Fibroblast of skin of left quadriceps (primary cell): ENCODE measurements at regions not wholly inside any gene's neighbourhood (a gene's known extent, or its start where the extent isn't known, plus 50 kb on each side); places are given as distances from the start of the nearest gene placed in this dataset.

Experiments used
- DNase-seq, 2 experiments: peaks; one replicate each; pipeline ENCODE4 v3.0.0-alpha.2; 2013; ENCODE audit warnings: low read depth in 2 of 2

DNA sequence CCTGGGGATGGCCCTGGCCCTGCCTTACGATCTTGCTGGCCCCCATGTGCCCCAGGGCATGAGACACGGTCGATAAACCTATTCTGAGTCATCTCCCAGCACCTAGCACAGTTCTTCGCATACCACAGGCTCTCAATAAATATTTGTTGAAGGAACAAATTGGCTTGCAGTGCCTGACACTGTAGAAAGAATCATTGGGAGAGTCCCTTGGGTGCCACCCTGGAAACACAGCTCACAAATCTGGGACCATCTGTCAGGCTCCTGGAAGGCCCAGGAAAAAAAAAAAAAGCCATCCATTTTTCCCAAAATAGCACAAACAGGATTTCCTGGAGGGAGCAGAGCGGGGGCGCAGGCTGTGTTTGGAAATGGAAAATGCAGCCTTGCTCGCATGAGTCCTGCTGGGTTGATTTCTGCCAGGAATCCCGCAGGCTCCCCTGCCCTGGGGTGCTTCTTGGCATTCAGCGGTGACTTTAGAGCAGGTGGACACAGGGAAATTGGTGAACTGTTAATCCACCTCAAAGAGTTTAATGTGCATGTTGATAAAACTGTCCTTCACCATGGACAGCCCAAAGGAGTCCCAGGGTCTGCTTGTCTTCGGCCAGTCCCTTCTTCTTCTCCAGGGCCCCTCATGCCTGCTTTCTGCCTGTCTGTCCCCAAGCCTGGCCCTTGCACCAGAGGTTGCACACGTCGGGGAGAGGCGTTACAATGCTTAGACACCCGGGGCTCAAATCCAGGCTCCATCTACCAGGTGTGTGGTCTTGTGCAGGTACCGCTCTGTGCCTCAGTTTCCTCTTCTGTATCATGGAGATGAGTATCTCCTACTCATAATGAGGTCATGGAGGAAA, 106.1 kb upstream of the RFLNA start:
- no peak for DNase-seq

DNA sequence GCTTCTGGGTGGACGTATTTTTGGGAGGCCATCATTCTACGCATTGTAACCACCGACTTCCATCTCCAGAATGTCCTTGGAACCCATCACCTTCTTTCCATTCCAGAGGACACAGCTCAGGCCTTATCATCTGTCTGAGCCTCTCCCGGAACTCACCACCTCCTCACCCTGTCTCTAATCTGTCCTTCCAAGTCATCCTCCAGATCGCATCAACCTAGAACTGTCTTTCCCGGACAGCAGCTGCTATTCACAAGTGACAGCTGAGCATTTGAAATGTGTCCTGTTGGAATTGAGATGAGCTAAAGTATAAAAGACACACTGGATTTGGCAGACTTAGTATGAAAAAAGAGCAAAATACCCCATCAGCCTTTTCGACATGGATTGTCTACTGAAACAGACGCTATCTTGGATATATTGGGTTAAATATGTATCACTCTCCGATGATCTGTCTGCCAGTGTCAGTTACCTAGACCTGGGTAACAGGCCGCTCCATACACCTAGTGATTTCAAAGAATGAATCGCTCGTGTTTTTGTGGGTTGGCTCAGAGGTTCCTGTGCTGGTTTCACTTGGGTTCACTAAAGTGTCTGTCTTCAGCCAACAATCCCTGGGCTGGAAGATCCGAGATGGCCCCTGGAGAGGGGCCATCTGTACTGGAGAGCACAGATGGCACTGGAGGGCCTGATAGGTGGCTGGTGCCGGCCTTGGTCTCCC, 104.4 kb upstream of the RFLNA start:
- no peak for DNase-seq

DNA sequence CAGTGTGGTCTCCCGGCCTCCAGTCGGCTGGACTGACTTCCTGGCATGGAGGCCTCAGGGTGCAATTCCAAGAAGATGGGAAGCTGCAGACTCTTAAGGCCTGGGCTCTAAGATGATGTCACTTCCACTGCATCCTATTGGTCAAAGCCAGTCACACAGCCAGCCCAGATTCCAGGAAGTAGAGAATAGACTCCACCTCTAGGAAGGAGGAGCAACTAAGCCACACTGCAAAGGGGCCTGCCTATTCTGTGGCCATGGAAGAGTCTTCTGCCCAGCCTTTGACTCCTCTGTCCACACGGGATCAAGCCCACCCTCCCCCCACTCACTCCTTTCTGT, 103.9 kb upstream of the RFLNA start:
- DNase-seq: no peak

DNA sequence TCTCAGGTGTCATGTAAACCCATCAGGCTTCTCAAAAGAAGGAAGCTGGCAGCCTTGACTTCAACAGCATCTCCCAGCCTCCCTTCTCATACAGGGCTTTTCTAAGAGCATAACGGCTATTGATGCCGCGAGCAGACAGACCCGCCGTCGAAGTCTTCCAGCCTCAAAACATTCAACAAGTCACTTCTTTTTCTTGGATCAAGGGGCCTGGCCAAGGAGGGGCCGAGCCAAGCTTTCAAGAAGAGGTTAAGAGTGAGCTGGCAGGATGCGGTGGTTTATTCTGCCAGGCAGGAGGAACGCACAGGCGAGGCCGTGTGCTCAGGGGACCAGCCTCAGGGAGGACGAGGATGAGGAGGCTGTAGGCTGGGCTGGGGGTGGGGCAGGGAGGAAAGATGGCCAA, 102.9 kb upstream of the RFLNA start:
- DNase-seq: no peak

DNA sequence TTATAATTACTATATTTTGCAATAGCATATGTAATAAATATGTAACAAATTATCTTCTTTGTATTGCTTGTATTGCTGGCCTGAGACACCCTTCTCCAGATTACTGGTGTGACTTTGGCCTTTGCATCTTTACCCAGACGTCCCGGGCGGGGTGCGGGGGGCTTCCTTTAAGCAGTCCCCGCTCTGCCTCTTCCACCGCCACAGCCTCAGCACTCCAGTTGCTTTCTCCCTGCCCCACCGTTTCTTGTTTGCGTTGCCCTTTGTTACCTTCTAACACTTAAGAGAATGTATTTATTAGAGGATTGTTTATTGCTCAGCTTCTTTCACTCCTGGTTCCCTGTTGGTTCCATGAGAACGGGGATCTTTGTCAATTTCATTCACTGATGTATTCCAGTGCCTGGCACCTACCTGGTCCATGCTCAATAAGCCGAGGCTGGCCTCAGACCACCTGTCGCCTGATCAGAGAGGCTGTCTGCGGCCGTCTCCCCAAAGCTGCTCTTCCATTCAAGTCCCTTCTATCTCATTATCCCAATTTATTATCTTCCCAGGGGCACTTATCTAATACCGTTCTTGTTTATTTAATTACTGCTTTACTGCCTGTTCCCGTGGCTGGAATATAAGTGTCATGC, 100.5 kb upstream of the RFLNA start:
- DNase-seq: no peak

DNA sequence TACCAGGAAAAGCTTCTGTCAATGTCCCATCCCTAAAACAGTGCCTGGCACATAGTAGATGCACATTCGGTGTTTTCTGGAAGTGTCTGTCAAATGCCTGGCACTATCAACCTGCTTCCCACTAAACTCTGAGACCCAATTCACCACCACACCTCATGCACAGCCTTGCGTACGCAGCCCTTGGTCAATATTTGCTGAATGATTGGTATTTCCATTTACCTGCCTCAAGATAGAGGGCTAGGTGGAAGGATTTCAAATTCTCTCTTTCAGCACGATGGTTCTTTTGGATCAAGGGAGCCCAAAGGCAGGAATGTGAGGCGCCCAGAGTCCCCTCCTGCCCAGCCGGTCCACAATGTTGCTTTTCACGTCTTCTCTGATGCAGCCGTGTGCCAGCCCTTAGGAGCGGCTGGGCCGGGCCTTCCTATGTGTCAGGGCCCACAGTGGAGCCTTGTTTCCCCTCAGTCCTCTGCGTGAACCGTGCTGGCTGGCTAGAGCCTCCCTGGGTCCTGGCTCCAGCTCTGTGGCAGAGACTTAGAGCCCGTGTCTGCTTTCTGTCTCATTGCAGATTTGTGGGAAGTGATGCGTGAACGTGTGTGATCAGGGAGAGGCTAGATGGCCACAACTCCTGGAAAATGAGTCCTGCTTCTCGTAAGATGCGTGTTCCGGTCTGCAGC, 99.9 kb upstream of the RFLNA start:
- no peak for DNase-seq

DNA sequence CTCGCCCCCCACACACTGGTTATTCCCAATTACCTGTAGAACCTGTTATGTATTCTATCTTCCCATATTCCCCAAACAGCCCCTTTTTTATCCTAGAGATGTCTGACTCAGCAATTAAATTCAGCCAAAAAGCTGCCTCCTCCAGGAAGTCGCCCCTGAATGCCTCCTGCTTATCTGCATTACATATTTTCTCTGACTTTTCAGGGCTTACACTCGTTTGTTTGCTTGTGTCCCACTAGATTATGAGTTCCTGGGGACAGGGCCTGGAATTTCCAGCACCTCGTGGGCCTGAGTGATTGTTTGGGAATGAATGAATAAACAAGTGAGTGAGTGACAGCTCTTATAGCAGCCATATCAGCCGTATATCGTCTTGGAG, 99.3 kb upstream of the RFLNA start:
- DNase-seq: no peak

DNA sequence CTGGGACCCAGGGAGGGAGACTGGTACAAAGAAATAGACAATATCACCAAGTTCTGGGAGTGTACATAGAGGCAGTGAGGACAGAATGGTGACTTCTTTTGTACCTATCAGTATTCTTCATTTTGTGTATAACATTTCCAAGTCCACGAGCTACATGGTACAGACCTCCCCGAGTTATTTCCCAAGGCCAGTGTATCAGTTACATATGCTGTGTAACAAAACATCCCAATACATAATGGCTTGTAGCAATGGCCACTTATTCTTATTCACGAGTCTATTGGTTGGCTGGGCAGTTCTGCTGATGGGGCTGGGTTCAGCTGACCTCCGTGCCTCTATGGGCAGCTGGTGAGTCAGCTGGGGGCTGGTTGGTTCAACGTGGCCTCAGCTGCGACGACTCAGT, 98.7 kb upstream of the RFLNA start:
- no peak for DNase-seq

DNA sequence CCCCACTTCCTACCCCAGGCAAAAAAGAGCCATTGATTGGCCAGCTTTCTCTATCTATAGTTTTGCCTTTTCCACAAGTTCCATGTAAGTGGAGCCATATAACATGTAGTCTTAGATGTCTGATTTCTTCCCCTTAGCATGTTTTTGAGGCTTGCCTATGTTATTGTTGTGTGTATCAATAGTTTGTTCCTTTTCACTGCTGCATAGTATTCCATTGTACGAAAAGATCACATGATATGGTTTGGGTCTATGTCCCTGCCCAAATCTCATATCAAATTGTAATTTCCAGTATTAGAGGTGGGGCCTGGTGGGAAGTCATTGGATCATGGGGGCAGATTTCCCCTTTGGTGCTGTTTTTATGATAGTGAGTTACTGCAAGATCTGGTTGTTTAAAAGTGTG, 93.6 kb upstream of the RFLNA start:
- no peak for DNase-seq

DNA sequence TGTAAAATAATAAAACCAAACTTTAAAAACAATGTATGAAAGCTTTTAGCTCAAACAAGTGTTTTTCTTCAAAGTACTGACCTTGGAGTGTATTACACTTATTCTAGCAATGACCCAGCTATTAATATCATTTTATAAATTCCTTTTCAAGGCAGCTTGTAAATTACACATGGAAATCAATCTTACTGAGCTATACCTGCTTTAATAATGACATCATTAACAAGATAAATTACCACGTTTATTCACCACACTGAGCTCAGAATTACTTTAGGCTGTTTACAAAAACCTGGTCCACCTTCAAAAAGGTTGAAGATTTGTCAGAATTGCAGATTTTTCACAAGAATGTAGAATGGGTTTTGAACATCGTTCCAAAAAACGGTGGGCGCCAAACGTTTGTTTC, 91.7 kb upstream of the RFLNA start:
- no peak for DNase-seq

DNA sequence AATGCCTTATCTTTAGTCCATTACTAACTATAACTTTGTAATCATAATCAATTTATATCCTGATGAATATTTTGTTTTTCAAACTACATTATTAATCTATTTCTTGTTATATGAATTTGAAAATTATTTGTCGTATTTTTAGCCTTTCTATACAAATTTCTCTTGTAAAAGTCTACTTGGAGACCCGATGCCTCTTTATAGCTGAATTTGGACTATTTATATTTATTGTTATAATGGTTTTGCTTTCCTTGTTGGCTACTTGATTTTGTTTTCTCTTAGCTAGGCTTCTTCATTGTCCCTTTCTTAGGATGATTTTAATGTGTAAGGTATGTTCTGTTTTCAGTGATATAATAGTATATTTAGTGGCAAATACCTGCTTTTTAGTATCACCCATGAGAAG, 89.5 kb upstream of the RFLNA start:
- DNase-seq: no peak

DNA sequence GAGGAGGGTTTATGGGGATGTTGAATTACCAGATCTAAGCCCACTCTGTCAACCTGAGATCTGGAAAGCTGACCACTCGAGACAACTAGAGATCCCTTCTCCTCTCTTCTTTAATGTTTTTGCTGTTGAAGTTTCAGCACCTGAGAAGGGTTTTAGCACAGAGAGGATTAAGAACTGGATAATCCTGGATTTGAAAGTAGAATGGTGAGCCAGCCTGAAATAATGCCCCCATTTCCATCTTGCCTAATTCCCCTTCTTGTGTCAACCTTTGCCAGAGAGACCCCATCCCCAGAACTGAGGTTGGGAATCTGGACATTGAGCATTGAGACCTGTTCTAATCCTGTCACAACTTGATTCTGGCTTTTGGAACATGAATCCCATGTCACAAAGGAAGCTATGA, 87.8 kb upstream of the RFLNA start:
- no peak for DNase-seq

DNA sequence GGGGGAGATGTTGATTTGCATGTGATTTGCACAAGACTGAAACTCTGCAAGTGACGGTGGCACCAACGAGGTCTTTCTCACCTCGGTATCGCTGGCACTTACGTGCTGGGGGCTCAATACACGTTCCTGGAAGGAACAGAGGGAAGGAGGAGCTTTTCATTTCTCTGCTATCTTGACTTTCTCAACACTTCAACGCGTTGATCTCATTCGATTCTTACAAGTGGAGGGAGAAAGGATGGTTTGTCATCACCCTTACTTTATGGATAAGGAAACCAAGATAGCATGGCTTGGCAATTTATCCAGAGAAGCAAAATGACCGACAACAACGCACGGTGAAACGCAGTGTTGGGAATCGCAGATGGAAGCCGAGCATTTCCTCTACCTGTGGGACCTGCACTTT, 87.3 kb upstream of the RFLNA start:
- DNase-seq: no peak

DNA sequence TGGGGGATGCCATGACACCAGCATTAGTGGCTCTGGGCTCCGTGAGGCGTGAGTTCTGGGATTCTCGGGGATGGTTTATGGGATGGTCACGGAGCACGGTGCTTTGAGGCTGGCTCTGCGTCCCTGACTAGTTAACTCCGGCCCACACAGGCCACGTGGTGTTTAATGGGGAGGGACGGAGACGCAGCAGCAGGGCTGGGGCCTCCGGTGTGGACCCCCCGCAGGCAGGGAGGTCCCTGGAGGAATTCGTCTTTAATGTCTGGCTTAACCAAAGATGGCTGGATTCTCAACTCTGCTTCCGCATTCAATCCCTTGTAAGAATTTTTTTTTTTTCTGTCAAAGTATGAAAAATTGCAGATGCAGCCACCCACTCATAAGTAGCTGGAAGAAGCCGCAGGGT, 86.4 kb upstream of the RFLNA start:
- DNase-seq: no peak

DNA sequence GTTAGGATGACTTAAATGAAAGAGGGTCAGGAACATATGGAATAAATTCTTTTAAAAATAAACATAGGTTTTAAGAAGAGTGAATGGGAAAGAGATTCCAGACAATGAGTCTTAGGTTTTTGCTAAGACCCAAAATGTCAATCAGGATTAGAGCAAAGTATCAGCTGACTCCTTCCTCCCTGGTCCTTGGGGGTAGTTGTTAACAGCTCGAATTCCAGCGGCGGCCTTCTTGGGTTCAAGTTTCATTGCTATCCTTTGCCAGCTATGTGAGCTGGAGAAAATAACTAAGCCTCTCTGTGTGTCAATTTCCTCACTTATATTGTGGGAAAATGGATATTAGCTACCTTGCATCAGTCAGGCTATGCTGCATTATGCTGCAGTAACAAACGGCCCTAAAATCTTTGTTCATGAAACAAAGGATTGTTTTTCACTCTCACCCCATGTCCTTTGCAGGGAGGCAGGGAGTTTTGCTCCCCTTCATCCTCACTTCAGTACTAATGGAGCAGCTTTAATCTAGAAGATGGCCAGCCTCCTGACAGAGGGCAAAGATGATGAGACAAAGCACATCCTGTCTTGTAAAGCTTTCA, 83.8 kb upstream of the RFLNA start:
- no peak for DNase-seq

DNA sequence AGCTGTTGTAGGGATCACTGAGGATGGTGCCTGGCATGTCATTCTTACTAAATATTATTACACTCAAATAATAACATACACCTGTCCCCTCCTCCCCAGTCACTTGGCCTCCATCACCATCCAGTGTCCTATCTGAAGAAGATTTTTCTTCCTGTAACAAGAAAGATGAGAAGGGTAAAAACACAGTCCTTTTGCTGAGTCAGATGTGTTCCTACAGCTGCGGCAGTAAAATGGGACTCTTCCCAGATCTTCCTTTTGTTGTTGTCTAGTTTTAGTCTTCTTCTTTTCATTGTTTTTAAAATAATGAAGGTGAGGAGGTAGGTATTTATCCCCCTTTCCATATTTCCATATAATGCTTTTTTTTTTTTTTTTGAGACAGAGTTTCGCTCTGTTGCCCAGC, 83.1 kb upstream of the RFLNA start:
- no peak for DNase-seq

DNA sequence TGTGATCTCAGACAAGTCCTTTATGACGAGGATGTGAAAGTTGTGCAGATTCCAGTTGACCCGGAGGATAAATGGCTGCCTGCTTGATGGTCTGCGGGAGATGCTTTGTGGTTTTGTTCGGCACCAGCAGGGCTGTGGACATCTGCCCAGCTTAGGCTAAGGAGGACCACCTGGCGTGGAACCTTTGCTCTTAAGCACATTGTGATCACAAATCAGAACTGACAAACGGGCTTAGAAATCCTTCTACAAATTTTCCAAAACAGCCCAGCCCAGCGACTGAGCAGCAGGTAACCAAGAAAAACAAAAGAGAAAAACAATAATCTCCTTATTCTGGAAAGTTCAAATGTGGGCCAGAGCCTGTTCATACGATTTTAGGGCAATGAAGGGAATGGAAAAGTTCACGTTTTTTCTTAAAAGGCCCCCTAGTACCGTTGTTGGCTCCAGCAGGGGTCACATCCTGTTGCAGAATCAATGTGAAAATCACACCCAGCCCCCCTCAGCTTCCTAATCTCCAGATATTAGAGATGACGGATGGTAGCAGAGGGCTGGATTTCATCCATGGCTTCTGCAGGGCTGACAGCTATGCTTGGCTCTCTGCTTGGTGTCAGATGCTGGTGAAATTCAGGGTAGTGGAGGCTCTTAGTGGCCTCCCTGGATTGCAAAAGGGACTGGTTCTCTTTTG, 81.1 kb upstream of the RFLNA start:
- DNase-seq: no peak

DNA sequence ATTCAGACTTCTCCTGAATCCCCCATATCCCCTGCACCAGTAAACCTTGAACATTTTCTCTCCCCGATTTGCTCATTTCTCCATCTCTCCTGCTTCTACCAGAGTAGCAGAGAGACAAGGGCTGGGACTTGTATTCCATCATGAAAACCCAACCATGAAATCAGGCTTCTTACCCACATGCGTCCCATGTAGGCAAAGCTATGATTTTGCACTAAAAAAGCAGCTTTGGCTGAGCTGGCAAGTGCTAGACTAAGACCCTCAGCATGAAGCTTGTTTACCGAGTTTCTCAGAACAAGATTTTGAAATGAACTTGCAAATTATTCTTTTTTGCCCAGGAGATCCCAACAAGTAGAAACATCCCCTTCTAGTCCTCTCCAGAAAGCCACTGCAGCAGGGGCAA, 80.3 kb upstream of the RFLNA start:
- no peak for DNase-seq

DNA sequence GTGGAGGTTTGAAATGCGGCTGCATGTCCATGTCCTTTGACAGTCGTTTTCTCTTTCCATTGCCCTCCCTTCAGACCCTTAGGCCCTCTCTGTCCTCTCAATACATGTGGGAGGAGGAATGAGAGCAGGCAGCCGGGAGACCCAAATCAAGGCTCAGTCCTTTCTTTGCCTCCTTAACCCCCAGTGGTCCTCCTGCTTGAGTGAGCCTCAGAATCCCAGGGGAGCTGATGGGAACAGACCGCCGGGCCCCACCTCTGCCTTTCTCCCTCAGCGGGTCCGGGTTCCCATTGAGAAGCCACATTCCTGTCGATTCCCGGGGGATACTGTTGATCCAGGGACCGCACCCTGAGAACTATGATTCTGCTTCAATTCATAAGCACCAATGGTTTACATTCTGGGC, 77.9 kb upstream of the RFLNA start:
- DNase-seq: no peak

DNA sequence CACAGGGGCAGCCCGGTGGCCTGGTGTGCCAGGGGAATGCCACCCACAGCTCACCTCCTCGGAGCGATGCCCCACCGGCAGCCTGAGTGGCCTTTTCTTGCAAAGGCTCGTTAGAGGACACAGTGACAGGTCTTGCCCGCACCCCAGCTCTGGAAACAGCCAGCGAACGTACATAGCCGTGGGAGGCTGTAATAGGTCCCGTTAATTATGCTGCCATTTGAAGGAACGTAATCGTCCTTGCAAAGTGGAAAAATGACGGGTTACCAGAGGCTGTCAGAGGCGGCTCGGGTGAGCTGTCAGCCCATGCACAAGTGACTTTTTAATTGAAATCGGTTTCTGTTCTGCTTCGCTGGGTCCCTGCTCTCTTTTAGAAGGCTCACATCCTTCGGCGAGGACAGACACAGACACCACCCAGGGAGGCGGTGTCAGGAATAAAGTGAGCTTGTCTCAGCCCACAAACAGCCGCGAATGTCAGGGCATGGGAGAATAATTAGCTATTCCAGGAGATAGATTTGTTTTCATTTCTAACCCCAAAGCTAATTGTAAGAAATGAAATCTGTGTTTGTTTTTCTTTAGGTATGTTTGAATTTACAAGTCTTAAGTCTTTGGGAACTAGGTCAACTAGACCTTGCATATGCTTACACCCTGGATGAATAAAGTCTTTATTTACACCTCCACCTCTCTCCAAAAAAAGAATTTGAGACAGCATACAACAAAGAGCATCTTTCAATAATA, 77.2 kb upstream of the RFLNA start:
- DNase-seq: no peak

DNA sequence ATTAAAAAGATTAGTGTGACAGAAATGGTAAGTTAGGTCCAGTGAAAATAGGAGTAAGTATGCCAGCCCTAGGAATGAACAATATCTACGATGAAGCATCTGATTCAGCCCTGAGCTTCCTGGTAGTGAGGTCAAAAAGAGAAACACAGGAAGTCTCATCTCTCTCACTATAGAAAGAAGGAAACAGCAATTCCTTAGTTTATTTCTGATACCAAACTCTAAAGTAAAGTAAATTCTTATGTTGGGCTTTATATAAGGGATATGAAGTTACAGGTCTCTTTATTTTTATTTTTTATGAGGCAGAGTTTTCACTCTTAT, 76.7 kb upstream of the RFLNA start:
- no peak for DNase-seq
